Astrocyte of the cerebellum (primary cell): ENCODE measurements at regions not wholly inside any gene's neighbourhood (a gene's known extent, or its start where the extent isn't known, plus 50 kb on each side); places are given as distances from the start of the nearest gene placed in this dataset.

Experiments used
- DNase-seq: peaks from one replicate; pipeline ENCODE4 v3.0.0-alpha.2; 2011; ENCODE audit warnings: low read depth
- H3K4me3 ChIP-seq: 2 replicates; pipeline ENCODE4 v1.5.1; 2011; ENCODE audit warnings: mild to moderate bottlenecking, low read depth, low read length, moderate library complexity
- in situ Hi-C: cut with HindIII; loops from 2 replicates; pipeline ENCODE4 v1.10.0; 2017; ENCODE audit warnings: low sequenced_read_pairs
- TF ChIP-seq, protein P1 (sequence below): IDR thresholded peaks from 2 replicates; pipeline ENCODE4 v1.5.1; 2012; ENCODE audit warnings: low read length, low read depth, moderate library complexity, mild to moderate bottlenecking; ENCODE audit errors: missing control alignments

DNA sequence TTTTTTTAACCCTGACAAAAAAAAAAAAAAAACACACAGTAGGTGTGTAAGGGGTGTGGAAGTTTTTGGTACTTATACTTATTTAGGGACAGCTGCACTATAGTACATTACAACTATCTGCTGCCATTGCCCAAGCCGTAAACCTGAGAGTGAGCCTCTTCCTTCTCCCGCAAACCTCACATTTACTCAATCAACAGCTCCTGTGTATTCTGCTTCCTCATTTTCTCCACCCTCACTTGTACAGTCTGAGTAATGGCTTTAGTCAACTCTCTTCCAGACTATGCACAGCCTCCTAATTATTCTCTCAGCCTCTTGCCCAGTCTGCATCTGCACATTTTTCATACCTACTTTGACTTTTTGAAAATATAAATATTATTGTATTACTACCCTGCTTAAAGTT is 362.0 kb downstream of the ADAM29 start:
- in situ Hi-C loops: no loop called here
- DNase-seq: no peak
- no peak overlapping the region for H3K4me3 ChIP-seq
- TF ChIP-seq, protein P1, sequence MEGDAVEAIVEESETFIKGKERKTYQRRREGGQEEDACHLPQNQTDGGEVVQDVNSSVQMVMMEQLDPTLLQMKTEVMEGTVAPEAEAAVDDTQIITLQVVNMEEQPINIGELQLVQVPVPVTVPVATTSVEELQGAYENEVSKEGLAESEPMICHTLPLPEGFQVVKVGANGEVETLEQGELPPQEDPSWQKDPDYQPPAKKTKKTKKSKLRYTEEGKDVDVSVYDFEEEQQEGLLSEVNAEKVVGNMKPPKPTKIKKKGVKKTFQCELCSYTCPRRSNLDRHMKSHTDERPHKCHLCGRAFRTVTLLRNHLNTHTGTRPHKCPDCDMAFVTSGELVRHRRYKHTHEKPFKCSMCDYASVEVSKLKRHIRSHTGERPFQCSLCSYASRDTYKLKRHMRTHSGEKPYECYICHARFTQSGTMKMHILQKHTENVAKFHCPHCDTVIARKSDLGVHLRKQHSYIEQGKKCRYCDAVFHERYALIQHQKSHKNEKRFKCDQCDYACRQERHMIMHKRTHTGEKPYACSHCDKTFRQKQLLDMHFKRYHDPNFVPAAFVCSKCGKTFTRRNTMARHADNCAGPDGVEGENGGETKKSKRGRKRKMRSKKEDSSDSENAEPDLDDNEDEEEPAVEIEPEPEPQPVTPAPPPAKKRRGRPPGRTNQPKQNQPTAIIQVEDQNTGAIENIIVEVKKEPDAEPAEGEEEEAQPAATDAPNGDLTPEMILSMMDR: no peak

DNA sequence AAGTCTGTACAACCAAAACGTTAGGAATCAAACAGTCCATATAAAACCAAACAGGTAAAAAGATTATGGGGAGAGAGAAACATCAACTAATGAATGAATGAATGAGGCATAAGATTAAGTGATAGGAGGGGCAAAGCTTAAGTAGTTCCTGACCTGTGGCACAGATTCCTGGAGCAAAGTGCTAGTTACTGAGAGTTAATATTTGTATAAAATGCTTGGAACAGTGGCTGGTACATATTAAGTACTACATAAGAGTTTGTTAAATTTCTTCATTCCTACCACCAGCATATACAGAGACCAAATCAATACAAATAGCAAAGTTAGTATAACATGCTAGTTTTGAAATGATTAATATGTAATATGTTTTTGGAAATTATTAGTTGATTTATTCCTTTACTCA is 363.7 kb downstream of the ADAM29 start:
- TF ChIP-seq, protein P1: no peak
- no peak overlapping the region for H3K4me3 ChIP-seq
- in situ Hi-C loops: no loop called here
- no peak for DNase-seq

DNA sequence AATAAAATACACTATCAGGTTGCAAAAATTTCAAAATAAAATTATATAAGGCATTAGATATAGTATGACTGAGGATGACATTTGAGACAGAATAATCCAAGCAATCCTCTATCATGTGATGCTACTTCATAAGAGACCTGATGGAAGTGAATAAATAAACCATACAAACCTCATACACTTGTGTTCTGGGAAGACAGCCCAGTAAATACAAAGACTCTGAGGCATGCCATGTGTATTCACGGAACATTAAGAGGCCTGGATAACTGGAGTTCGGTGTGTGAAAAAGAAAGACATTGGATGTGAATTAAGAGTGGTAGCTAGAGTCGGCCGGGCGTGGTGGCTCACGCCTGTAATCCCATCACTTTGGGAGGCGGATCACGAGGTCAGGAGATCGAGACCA is 364.2 kb downstream of the ADAM29 start:
- TF ChIP-seq, protein P1: no peak
- no peak overlapping the region for H3K4me3 ChIP-seq
- no peak for DNase-seq
- in situ Hi-C loops: no loop called here

DNA sequence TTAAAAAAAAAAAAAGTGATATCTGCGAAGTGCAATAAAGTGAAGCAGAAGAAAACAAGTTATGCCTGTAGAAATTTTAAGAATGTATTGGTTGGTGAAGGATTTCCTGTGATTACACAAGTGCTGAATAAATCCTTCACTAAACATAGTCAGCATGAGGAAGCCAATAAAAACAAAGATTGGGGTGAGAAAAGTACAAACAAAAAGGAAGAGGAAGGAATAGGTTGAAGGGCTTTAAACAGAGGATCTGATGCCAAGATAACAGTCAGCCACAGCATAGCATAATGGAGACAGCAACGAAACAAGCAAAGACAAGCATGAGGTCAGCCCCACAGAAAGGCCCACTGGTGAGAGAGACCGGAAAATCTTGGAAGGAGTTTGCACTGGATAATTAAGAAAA is 372.2 kb downstream of the ADAM29 start:
- in situ Hi-C loops: no loop called here
- H3K4me3 ChIP-seq: no peak overlapping the region
- TF ChIP-seq, protein P1: no peak
- DNase-seq: peak; percentile 18

DNA sequence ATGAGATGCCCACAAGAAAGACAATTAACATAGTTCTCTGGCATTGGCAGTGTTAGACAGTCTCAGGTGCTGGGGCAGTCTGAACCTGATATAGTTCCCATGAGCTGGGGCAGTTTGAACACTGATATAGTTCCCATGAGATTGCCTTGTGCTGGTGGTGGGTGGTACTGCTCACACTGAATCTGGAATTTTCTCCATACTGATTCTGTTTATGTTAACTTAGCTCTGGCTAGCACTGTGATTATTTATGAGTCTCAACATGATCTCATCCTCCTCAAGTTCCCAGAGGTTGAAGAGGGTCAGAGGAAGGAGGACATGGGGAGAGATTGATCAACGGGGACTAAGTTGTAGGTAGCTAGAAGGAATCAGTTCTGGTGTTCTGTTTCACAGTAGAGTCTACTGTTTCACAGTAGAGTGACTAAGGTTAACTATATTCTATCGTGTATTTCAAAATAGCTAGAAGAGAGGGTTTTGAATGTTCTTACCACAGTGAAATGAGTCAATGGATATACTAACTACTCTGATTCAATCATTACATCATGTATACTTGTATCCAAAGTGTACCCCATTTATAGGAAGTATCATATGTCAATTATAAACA is 379.9 kb downstream of the ADAM29 start:
- TF ChIP-seq, protein P1: no peak
- in situ Hi-C loops: no loop called here
- H3K4me3 ChIP-seq: no peak overlapping the region
- DNase-seq: no peak

DNA sequence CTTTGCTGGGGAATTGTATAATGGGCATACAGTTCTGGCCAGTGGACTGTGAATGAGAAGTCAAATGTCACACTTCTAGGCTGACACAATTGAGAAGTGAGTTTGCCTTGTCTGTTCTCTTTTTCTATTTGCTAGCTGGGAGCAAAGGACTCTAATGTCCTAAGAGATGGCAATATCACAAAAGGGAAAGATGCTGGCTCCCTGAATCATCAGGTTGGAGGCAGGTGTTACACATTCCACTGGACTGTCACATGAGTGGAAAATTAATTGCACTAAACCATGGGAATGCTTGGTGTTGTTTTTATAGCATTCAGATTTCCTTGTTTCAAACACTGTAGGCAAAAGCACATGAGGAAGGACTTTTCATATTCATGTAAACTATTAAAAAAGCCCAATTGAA is 388.3 kb downstream of the ADAM29 start:
- H3K4me3 ChIP-seq: no peak overlapping the region
- DNase-seq: no peak
- TF ChIP-seq, protein P1: no peak
- in situ Hi-C loops: no loop called here
